ENCODE measurements at regions not wholly inside any gene's neighbourhood (a gene's known extent, or its start where the extent isn't known, plus 50 kb on each side); places are given as distances from the start of the nearest gene placed in this dataset.

DNA sequence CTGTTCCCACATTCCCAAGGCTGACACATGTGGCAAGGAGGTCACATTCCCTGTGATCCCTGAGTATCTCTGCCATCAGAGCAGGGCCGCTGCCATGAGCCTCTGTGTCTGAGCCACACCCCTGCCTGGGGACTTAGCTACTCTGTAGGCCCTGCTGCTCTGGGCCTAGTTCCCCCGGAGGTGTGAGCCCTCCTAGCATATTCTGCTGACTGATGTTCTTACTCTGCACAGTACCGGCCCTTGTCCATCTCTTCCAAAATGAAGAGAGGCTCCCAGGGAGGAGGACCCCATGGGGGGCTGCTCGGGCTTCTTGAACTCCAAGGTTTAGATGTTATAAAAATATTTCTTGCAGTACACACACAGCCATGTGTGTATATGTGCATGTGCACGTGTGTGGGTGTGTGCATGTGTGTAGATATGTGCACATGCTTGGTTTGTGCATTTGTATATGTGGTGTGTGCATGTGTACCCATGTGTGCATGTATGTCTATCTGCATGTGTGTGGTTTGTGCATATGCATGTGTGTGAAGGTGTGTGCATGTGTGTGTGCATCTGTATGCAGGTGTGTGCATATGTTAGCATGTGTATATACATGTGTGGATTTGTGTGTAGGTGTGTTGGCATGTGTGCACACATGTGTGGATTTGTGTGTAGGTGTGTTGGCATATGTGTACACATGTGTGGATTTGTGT lies 101.2 kb downstream of the ERMARD start:
- no peak for DNase-seq (ENCODE audit: low read depth in 2 of 2)

- DNase-seq (ENCODE audit: low read depth in 2 of 2): no peak
Observed at GRCh38 chr6:169851641-169852503, 100.5 kb downstream of the ERMARD start.

DNA sequence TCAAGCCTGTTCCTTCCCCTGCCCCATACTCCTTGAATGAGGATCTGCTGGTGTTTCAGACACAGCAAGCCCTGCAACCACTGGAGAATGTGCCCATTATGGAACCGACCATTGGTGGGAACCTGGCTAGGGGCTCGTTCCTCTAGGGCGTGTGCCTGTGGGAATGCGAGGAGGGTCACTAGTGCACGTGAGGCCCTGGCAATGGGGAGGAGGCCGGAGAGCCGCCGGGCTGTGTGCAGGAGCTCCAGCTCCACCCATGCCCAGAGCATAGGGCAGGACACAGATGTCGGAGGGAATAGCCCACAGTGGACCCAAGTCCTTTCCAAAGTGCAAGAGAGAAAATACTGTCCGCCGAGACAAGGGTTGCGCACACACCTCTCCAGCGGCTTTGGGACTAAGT lies 99.3 kb downstream of the ERMARD start:
- no peak for DNase-seq (ENCODE audit: low read depth in 2 of 2)

DNA sequence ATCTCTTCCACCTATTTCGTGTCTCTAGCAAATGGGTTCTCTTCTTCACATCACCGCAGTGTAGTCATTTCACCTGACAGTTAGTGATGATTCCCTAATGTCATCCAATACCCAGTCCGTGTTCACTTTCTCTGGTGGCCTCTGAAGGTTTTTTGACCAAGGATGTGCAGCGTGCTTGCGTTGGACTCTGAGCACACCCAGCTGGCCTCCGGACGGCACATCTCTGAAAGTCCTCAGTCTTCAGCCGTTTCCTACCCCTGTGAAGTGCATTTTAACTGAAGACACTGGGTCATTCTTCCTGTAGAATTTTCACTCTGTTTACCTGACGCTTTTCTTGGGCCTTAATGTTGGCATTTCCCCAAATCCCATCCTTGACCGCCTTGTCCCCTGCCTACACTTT lies 98.7 kb downstream of the ERMARD start:
- no peak for DNase-seq (ENCODE audit: low read depth in 2 of 2)

DNA sequence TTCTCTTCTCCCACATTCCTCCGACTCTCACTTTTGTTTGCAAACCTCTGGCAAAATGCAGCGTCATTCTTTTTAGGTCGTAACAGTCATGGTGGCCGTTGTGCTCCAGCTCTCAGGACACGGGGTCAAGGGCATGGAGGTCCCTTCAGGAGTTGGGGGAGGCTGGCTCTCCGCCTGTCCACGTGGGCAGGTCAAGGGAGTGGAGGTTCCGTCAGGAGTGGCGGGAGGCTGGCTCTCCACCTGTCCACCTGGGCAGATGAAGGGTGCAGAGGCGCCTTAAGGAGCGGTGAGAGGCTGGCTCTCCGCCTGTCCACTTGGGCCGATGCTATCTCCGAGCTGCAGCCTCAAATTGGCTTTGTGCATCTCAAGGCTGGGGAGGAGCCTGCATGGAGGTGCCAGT lies 98.0 kb downstream of the ERMARD start:
- DNase-seq (ENCODE audit: low read depth in 2 of 2): no peak

- no peak for DNase-seq (ENCODE audit: low read depth in 2 of 2)
Observed at GRCh38 chr6:169848946-169849345, 97.5 kb downstream of the ERMARD start.

DNA sequence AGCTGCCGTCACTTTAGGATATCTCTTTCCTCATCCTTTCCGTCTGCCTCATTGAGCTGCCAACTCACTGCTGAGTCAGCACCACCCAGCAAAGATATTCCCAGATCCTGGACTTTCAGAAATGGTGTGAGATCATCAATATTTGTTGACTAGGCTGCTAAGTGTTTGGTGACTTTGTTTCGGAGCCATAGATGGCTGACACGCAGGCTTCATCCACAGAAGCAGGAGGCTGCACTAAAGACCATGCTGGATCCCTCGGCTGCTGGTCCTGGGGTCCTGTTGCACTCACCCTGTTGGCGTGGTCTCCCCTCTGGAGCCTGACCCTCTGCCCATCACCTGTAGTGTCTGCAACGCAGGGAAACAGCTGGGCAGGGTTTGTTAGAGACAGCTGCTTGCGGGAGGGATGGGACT lies 96.5 kb downstream of the ERMARD start:
- DNase-seq (ENCODE audit: low read depth in 2 of 2): no peak

GRCh38 chr6:169847141-169847674 lies 95.8 kb downstream of the ERMARD start:
- no peak for DNase-seq (ENCODE audit: low read depth in 2 of 2)

DNA sequence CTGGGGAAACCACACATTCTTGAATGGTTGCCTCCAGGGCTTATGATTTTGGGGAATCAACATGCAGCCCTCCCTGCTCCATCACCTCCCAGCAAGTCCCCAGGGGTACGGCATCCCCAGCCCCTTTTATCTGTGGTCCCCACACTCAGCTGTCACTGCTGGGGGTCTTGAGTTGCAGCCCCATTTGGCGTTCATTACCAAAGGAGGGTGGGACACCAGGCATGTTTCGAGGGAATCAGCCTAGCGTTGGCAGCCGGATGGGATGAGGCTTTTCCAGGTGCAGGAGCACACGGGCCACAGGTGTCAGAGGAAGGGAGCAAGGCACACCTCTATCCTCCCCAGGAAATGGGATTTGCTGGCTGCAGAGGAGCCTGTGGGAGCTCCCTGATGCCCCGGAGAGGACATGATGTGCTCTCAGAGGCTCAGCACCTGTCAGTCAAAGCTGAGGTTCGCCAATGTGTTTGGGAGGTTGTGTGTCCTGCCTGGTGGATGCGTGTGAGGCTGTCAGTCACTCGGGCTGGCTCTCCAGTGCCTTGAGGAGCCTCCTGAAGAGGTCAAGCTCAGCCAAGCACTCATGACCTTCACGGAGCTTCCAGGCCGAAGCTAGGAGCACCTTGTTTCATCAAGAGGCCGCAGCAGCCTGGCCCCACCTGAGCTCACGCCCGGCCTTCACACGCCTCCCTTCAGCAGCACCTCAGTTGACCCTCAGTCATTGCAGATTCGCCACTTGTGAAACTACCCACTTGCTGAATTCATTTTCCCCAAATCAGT lies 95.0 kb downstream of the ERMARD start:
- DNase-seq (ENCODE audit: low read depth in 2 of 2): no peak

DNA sequence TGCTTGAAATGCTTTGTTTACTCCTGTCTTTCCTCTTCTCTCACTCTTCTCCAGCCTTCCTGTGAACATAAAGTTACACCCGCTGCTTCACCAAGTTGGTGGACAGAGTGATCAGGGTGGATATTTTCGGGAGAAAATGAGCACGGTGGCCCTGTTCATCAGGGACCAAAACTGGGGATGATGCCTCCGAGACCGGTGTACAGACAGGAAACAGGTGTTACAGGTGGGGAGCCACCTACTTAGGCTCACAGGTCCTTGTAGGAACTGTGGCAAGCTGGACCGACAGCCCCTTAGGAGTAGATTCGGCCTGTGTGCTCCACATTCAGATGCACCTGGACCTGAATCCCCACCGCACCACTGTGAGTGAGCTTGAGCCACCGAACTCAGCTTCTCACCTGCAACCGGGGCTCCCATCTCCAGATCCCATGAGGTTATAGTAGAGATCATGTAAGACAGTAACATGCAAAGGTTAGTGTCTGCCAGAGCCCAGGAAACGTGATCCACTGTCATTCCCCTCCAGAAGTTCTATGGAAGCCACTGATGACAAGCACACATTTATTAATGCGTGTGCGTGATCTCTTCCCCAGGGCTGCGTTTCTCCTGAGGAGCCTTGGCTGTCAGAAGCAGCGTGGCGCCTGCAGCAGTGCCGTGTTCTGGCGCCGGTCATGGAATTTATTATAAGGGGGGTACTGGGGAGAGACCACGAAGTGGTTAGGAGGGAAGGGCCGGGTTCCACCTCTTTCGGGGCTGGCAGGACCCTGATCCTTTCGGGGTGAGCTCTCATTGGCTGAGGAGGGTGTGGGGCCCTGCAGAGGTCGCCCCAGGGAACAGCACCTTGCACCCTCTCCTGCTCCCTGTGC lies 94.2 kb downstream of the ERMARD start:
- no peak for DNase-seq (ENCODE audit: low read depth in 2 of 2)

- DNase-seq (ENCODE audit: low read depth in 2 of 2): no peak
Observed at GRCh38 chr6:169844946-169845345, 93.5 kb downstream of the ERMARD start.

DNA sequence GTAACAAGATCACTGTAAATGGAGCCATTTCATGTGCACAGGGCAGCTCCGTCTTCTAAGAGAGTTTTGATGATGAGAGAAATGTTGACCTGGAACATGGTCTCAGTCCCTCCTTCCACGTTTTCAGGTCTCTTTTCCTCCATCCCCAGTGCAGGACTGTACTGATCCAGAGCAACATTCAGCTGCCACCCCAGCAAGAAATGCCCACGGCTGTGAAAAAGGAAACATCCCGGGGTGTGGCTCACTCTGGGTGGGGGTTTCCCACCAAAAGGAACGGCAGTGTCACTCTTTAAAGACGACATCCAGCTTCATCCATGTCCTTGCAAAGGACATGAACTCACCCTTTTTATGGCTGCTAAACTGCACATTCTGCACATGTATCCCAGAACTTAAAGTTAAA lies 92.6 kb downstream of the ERMARD start:
- no peak for DNase-seq (ENCODE audit: low read depth in 2 of 2)

DNA sequence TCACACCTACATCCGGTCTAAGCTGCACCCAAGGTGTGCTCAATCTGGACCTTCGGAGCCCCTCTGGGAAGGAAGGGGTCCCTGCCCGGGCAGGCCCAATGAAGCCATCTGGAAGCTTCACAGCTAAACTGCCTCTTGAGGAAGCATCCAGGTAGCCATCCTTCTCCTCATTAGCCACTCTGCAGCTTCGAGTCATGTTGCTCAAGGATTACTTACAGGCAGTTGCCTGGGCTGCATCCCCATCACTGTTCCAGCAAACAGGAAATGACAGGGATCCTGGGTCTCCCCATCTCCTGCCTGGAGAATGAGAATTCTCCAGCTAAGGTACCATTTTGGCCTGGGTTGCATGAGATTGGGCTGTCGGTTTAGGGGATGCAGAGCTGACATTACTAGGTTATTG lies 91.7 kb downstream of the ERMARD start:
- DNase-seq (ENCODE audit: low read depth in 2 of 2): no peak

GRCh38 chr6:169841907-169842606 lies 90.6 kb downstream of the ERMARD start:
- no peak for DNase-seq (ENCODE audit: low read depth in 2 of 2)

DNA sequence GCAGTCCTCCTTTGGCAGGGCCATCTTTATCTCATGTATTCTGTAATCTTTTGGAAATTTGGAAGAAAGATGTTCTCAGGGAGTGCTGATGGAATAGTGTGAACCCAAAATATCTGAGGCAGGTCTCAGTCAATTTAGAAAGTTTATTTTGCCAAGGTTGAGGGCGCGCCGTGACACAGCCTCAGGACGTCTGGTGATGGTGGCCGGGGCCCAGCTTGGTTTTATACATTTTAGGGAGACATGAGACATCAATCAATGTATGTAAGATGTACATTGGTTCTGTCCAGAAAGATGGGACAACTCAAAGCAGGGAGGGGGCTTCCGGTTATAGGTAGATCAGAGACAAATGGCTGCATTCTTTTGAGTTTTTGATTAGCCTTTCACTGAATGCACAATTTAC lies 89.8 kb downstream of the ERMARD start:
- DNase-seq (ENCODE audit: low read depth in 2 of 2): no peak

DNA sequence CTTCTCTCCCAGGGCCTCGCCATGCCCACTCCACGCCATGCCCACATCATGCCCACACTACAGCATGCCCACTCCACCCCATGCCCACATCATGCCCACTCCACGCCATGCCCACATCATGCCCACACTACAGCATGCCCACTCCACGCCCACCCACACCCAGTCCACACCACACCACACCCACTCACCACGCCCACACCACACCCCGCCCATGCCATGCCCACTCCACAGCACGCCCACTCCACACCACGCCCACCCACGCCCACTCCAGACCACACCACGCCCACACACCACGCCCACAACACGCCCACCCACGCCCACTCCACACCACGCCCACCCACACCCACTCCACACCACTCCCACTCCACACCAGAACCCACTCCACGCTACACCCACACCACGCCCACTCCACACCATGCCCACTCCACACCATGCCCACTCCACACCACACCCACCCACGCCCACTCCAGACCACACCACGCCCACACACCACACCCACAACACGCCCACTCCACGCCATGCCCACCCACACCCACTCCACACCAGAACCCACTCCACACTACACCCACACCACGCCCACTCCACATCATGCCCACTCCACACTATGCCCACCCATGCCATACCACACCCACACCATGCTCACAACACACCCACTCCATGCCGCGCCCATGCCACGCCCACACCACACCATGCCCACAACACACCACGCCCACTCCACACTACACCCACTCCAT lies 88.6 kb downstream of the ERMARD start:
- DNase-seq (ENCODE audit: low read depth in 2 of 2): no peak

GRCh38 chr6:169839493-169839892 lies 88.1 kb downstream of the ERMARD start:
- DNase-seq (ENCODE audit: low read depth in 2 of 2): no peak

GRCh38 chr6:169839029-169839481 lies 87.6 kb downstream of the ERMARD start:
- DNase-seq (ENCODE audit: low read depth in 2 of 2): no peak

DNA sequence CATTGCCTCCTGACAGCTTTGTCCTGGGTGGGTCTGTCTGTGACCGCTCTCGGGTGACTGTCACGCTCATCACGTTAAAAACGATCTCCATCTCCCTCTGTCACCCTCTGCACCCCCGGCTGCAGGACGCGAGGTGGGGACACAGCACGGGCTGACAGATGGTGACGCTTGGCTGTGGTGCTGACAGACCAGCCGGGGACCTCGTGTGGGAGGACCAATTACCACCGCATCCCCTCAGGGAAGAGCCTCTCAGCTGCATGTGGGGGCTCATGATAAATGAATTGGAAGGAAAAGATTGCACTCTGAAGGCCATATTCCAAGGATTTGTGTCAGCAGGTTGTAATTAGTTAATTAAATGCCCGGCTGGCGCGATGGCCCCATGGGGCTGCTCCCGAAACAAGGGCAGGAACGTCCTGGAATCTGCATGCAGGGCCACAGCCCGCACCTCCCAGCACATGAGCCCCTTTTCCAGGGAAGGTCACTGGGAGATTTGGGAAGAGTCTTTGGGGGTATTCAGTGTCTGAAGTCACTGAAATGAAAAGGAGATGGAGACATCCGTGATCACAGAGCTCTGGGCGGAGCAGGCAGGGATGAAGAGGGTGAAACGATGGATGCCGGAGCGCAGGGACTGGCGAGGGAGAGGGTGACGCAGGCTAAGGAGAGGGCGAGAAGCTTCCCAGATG lies 87.1 kb downstream of the ERMARD start:
- no peak for DNase-seq (ENCODE audit: low read depth in 2 of 2)

Measured in stimulated activated CD8-positive, alpha-beta memory T cell treated with anti-CD3 and anti-CD28 coated beads, Interleukin-7, amount 100 ng/mL, for 1 hour (primary cell).